ENCODE measurements at regions not wholly inside any gene's neighbourhood (a gene's known extent, or its start where the extent isn't known, plus 50 kb on each side); places are given as distances from the start of the nearest gene placed in this dataset.

GRCh38 chr1:56227401-56227800, 352.0 kb downstream of the PLPP3 start:
- Mint-ChIP-seq H3K4me1 (ENCODE audit: unreplicated experiment) (no peaks in the 10 kb centered on the region), H3K36me3 (ENCODE audit: low read depth, unreplicated experiment) (no peaks in the 10 kb centered on the region), H3K27ac (ENCODE audit: unreplicated experiment) (no peak overlapping the region), H3K4me3 (ENCODE audit: unreplicated experiment) (no peak overlapping the region), H3K9me3 (ENCODE audit: unreplicated experiment) (no peaks in the 10 kb centered on the region), H3K27me3 (ENCODE audit: unreplicated experiment) (peaks cover 3% of the 10 kb centered on the region)
- DNase-seq (ENCODE audit: low spot score) = no peak
- no peak for TF ChIP-seq CTCF (IDR thresholded peaks at IDR 0.05; ENCODE audit: unreplicated experiment)

DNA sequence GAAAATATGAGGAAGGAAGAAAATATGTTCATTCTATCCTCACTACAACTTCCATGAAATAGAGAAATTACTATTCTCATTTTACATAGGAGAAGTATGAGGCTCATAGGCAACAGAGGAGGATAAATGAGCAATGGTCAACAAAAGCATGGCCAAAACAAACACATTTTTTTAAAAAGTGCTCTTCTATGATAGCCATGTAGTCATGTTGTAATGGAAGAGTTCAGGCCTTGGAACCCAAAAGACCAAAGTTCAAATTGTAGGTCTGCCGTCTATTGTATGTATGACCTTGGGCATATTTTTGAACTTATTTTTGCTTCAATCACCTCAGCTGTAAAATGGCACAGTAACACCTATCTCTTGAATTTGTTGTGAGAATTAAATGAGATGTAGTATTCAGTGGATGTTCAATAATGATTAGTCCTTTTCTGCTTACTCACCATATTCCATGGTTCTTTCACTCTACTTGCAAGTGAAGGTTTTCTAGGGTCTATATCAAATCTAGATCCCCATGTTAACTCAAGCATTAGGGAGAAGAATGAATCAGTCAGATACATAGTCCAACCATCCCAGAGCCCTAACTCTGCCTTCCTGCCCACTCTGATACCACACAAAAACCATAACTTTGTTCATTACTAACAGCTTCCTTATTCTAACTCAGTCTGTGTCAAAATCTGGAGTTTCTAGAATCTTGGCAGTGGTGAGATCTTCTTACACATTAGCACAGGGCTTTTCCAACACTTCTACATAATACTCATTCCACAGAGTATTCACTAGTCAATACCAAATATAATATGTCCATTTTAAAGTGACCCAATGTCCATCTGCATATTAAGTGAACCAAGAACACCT, 353.2 kb downstream of the PLPP3 start:
- H3K9me3 Mint-ChIP-seq (ENCODE audit: unreplicated experiment) = no peaks in the 10 kb centered on the region
- H3K4me1 Mint-ChIP-seq (ENCODE audit: unreplicated experiment) = no peaks in the 10 kb centered on the region
- peaks cover 3% of the 10 kb centered on the region for H3K27me3 Mint-ChIP-seq (ENCODE audit: unreplicated experiment)
- no peaks in the 10 kb centered on the region for H3K36me3 Mint-ChIP-seq (ENCODE audit: low read depth, unreplicated experiment)
- no peak overlapping the region for H3K4me3 Mint-ChIP-seq (ENCODE audit: unreplicated experiment)
- no peak for DNase-seq (ENCODE audit: low spot score)
- TF ChIP-seq CTCF (IDR thresholded peaks at IDR 0.05; ENCODE audit: unreplicated experiment) = no peak
- no peak overlapping the region for H3K27ac Mint-ChIP-seq (ENCODE audit: unreplicated experiment)

GRCh38 chr1:56223968-56224367, 355.4 kb downstream of the PLPP3 start:
- Mint-ChIP-seq H3K27ac (ENCODE audit: unreplicated experiment) (no peak overlapping the region), H3K4me3 (ENCODE audit: unreplicated experiment) (no peak overlapping the region), H3K27me3 (ENCODE audit: unreplicated experiment) (peaks cover 3% of the 10 kb centered on the region), H3K36me3 (ENCODE audit: low read depth, unreplicated experiment) (no peaks in the 10 kb centered on the region), H3K9me3 (ENCODE audit: unreplicated experiment) (no peaks in the 10 kb centered on the region), H3K4me1 (ENCODE audit: unreplicated experiment) (no peaks in the 10 kb centered on the region)
- no peak for TF ChIP-seq CTCF (IDR thresholded peaks at IDR 0.05; ENCODE audit: unreplicated experiment)
- no peak for DNase-seq (ENCODE audit: low spot score)

- Mint-ChIP-seq H3K27ac (ENCODE audit: unreplicated experiment) (no peak overlapping the region), H3K36me3 (ENCODE audit: low read depth, unreplicated experiment) (no peaks in the 10 kb centered on the region), H3K4me1 (ENCODE audit: unreplicated experiment) (no peaks in the 10 kb centered on the region), H3K9me3 (ENCODE audit: unreplicated experiment) (no peaks in the 10 kb centered on the region), H3K4me3 (ENCODE audit: unreplicated experiment) (no peak overlapping the region), H3K27me3 (ENCODE audit: unreplicated experiment) (peaks cover 3% of the 10 kb centered on the region)
- no peak for TF ChIP-seq CTCF (IDR thresholded peaks at IDR 0.05; ENCODE audit: unreplicated experiment)
- DNase-seq (ENCODE audit: low spot score) = no peak
Measured at GRCh38 chr1:56222914-56223540, 356.3 kb downstream of the PLPP3 start.

GRCh38 chr1:56220021-56220420, 359.3 kb downstream of the PLPP3 start:
- H3K27ac Mint-ChIP-seq (ENCODE audit: unreplicated experiment) = no peak overlapping the region
- H3K4me3 Mint-ChIP-seq (ENCODE audit: unreplicated experiment) = no peak overlapping the region
- no peak for TF ChIP-seq CTCF (IDR thresholded peaks at IDR 0.05; ENCODE audit: unreplicated experiment)
- H3K9me3 Mint-ChIP-seq (ENCODE audit: unreplicated experiment) = no peaks in the 10 kb centered on the region
- no peaks in the 10 kb centered on the region for H3K36me3 Mint-ChIP-seq (ENCODE audit: low read depth, unreplicated experiment)
- no peak for DNase-seq (ENCODE audit: low spot score)
- peaks cover 2% of the 10 kb centered on the region for H3K27me3 Mint-ChIP-seq (ENCODE audit: unreplicated experiment)
- H3K4me1 Mint-ChIP-seq (ENCODE audit: unreplicated experiment) = peaks cover 5% of the 10 kb centered on the region

Measured in endothelial cell (in vitro differentiated cells).